Body of pancreas (tissue), 4 donors: ENCODE measurements at regions not wholly inside any gene's neighbourhood (a gene's known extent, or its start where the extent isn't known, plus 50 kb on each side); places are given as distances from the start of the nearest gene placed in this dataset.

ENCODE experiments used
- ATAC-seq: fragments of 150-250 bp; one replicate; pipeline ENCODE4 v1.9.1; 2016
- DNase-seq, 4 donors: peaks; one replicate each; pipeline ENCODE4 v3.0.0-alpha.2; 2019
- H3K27ac ChIP-seq, 4 donors: fragments of 200-600 bp; sonication (generic); 1 replicate in 3 of 4; 2 replicates in 1 of 4; pipeline versions ENCODE4 v1.5.1 to v1.6.1; 2016 to 2019; ENCODE audit warnings: mild to moderate bottlenecking in 1 of 4, mixed read lengths in 1 of 4, moderate library complexity in 1 of 4
- H3K27me3 ChIP-seq, 2 donors: fragments of 200-600 bp; sonication (generic); one replicate each; pipeline ENCODE4 v1.6.0; 2016; ENCODE audit warnings: mild to moderate bottlenecking in 1 of 2
- H3K36me3 ChIP-seq, 2 donors: fragments of 200-600 bp; sonication (generic); replicated peaks in 1 of 2; 2 replicates each; pipeline ENCODE4 v1.5.1; 2016; ENCODE audit warnings: low read depth in 2 of 2; ENCODE audit not compliant: insufficient read depth in 1 of 2
- H3K4me1 ChIP-seq: fragments of 200-600 bp; sonication (generic); one replicate; pipeline ENCODE4 v1.6.0; 2016
- H3K4me3 ChIP-seq, 2 donors: fragments of 200-600 bp; sonication (generic); 1 replicate in 1 of 2; 2 replicates in 1 of 2; pipeline ENCODE4 v1.5.1; 2016 to 2019
- H3K9me3 ChIP-seq, 3 donors: fragments of 200-600 bp; sonication (generic); 1 replicate in 2 of 3; 2 replicates in 1 of 3; pipeline ENCODE4 v1.5.1; 2016
- CTCF ChIP-seq, 7 experiments: fragments of 450-650 bp in 4 of 7; fragments of 200-600 bp in 3 of 7; sonication (generic) in 3 of 7; IDR thresholded peaks; one replicate each; pipeline ENCODE4 v1.5.1; 2016 to 2019; ENCODE audit warnings: antibody characterized with exemption in 7 of 7
- POLR2A ChIP-seq, 3 donors: fragments of 450-650 bp; IDR thresholded peaks; one replicate each; pipeline ENCODE4 v1.6.1; 2016; ENCODE audit warnings: antibody characterized with exemption in 3 of 3, mild to moderate bottlenecking in 2 of 3
- WGBS, 2 donors: methylation state at CpG; one replicate each; pipeline ENCODE4 v1.1.5; 2017; 5-methylcytosine and 5-hydroxymethylcytosine counted together
- intact Hi-C: fragments of 100-400 bp; cut with DNase I; formaldehyde crosslinking; loops from one replicate; pipeline ENCODE4 v1.15.1; 2023

GRCh38 chr13:89490661-89491060 lies 1819.5 kb downstream of the SLITRK5 start:
- Histone ChIP-seq H3K27ac (no peak overlapping the region), H3K4me1 (no peaks in the 10 kb centered on the region), H3K36me3 (no peaks in the 10 kb centered on the region), H3K4me3 (no peak overlapping the region), H3K27me3 (no peaks in the 10 kb centered on the region), H3K9me3 (no peaks in the 10 kb centered on the region)
- WGBS, 2 donors, result 93 to 96% methylated on average over 1 of the region's 1 CpG
- ATAC-seq (no peak), DNase-seq (no peak)
- intact Hi-C loops, result no loop called here
- TF ChIP-seq CTCF (IDR thresholded peaks at IDR 0.05) (no peak), POLR2A (IDR thresholded peaks at IDR 0.05) (no peak)

DNA sequence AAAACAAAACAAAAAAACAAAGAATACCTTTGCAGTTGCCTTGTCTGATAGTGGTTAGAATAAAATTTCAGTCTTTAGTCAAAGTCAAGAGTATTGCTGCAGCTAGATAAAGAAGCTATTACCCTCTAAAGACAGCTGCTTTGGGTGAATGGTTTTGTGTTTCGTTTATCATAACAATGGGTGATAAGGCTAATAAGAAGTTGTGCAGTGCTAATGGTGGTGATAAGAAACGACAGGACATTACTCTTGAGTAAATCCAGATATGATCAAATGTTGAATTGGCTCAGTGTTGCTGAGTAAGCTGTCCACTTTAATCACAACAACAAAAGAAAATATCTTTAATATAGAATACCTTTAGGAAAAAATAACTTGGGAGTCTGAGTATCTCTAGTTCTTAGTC lies 1825.3 kb downstream of the SLITRK5 start:
- no peaks in the 10 kb centered on the region for H3K4me1 ChIP-seq
- ATAC-seq, result no peak
- H3K27ac ChIP-seq, result no peak overlapping the region
- no peak for DNase-seq
- H3K36me3 ChIP-seq, result no peaks in the 10 kb centered on the region
- H3K4me3 ChIP-seq, result no peak overlapping the region
- H3K9me3 ChIP-seq, result no peaks in the 10 kb centered on the region
- TF ChIP-seq CTCF (IDR thresholded peaks at IDR 0.05) (no peak), POLR2A (IDR thresholded peaks at IDR 0.05) (no peak)
- intact Hi-C loops, result no loop called here
- no peaks in the 10 kb centered on the region for H3K27me3 ChIP-seq
- WGBS, 2 donors, result 13 to 19% methylated on average over 2 of the region's 2 CpGs

GRCh38 chr13:89497658-89498057 lies 1826.5 kb downstream of the SLITRK5 start:
- ATAC-seq (no peak), DNase-seq (no peak)
- Histone ChIP-seq H3K4me3 (no peak overlapping the region), H3K27me3 (no peaks in the 10 kb centered on the region), H3K4me1 (no peaks in the 10 kb centered on the region), H3K36me3 (no peaks in the 10 kb centered on the region), H3K27ac (no peak overlapping the region), H3K9me3 (no peaks in the 10 kb centered on the region)
- 35 to 48% methylated on average over 4 of the region's 4 CpGs for WGBS, 2 donors
- TF ChIP-seq POLR2A (IDR thresholded peaks at IDR 0.05) (no peak), CTCF (IDR thresholded peaks at IDR 0.05) (no peak)
- intact Hi-C loops, result no loop called here

DNA sequence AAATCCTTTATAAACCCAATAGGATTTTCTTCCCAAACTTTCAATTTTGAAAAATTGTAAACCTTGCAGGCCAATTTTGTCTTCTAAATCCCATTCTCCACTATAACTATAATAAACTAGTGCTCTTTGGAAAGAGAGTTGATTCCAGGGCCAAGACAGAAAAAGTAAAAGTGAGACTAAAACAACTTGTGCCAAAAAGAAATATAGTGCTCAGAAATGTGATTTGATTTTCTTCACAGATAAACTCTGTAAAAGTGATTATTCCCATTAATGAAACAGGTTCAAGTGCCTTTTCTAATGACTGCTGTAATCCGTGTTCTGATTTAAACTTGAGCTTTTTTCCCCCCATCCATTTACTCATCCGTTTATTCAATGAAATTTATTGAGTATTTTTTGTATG lies 1831.1 kb downstream of the SLITRK5 start:
- Histone ChIP-seq H3K27ac (no peak overlapping the region), H3K4me1 (no peaks in the 10 kb centered on the region), H3K9me3 (no peaks in the 10 kb centered on the region), H3K4me3 (no peak overlapping the region), H3K27me3 (no peaks in the 10 kb centered on the region), H3K36me3 (no peaks in the 10 kb centered on the region)
- WGBS, 2 donors, result 46 to 75% methylated on average over 2 of the region's 2 CpGs
- intact Hi-C loops, result no loop called here
- DNase-seq (no peak), ATAC-seq (no peak)
- TF ChIP-seq CTCF (IDR thresholded peaks at IDR 0.05), result no peak

GRCh38 chr13:89514534-89515312 lies 1832.8 kb upstream of the MIR17HG start:
- H3K27me3 ChIP-seq, result no peaks in the 10 kb centered on the region
- 24 to 28% methylated on average over 4 of the region's 4 CpGs for WGBS, 2 donors
- peak overlapping the region; percentile 57 to 70 (median 62) for H3K27ac ChIP-seq
- H3K4me1 ChIP-seq, result peaks cover 23% of the 10 kb centered on the region
- H3K36me3 ChIP-seq, result no peaks in the 10 kb centered on the region
- ATAC-seq, result peak; percentile 95
- peak in 3 of 4 donors; percentile 14 to 15 (median 14) for DNase-seq
- TF ChIP-seq CTCF (IDR thresholded peaks at IDR 0.05) (no peak), POLR2A (IDR thresholded peaks at IDR 0.05) (no peak)
- no peak overlapping the region for H3K4me3 ChIP-seq
- no peaks in the 10 kb centered on the region for H3K9me3 ChIP-seq
- intact Hi-C loops, result no loop called here
